ENCODE measurements at regions not wholly inside any gene's neighbourhood (a gene's known extent, or its start where the extent isn't known, plus 50 kb on each side); places are given as distances from the start of the nearest gene placed in this dataset.

GRCh38 chr5:38157024-38157423, 101.3 kb upstream of the EGFLAM start:
- POLR2A ChIA-PET = no interaction called here
- no peaks in the 10 kb centered on the region; the same call in 1 of the 2 replicates for H3K9me3 ChIP-seq (ENCODE audit: control insufficient read depth, insufficient read depth, low read depth, low read length)
- no peak overlapping the region for H3K4me3 ChIP-seq (ENCODE audit: low read depth, low read length)
- H3K36me3 ChIP-seq (ENCODE audit: control insufficient read depth in 2 of 2, insufficient read depth in 1 of 2, low read length in 2 of 2) = no peaks in the 10 kb centered on the region
- no peaks in the 10 kb centered on the region for H3K4me1 ChIP-seq (ENCODE audit: control insufficient read depth, insufficient read depth, low read length)
- TF ChIP-seq TRIM28 (IDR thresholded peaks at IDR 0.05; ENCODE audit: borderline replicate concordance, low read length) (no peak), ZNF654 (tag by site-specific recombination; IDR thresholded peaks at IDR 0.05; ENCODE audit: low read depth) (peak; percentile 4; the same call in 1 of the 2 replicates)
- H3K27ac ChIP-seq (ENCODE audit: extremely low read depth, low read depth, low read length) = no peak overlapping the region
- CTCF ChIA-PET = interaction anchor here (0.7 to 1.3 kb wide), 2 partner anchors 35 to 299 kb away, joined by 3 to 6 read pairs; no protein-coding TSS in a partner anchor

DNA sequence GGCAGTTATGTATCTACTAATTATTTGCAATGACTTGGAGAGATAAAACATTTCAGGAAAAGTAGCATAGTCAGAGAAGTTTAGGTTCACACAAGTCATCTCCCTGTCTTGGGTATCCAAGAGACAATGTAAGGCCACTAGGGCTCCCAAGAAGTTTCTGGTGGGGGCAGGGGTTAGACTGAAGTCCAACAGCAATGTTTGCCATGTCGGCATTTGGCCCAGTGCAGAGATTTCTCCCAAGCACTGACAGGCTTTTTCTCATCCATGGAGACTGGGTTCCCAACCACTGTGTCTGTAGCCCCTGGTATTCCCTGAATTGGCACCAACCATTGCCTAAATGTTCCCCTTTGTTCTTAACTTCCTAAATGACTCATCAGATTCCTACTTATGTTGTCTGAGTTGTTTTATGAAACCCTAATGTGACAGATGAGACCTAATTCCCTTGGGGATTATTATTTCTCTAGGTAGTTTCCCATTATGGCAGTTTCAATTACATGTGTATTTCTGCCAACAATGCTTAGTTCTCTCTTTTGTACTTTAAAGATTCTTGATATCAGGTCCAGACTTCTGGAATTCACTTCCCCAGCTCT, 103.6 kb upstream of the EGFLAM start:
- ChIA-PET POLR2A (no interaction called here), CTCF (no interaction called here)
- Histone ChIP-seq H3K27ac (ENCODE audit: extremely low read depth, low read depth, low read length) (no peak overlapping the region), H3K9me3 (ENCODE audit: control insufficient read depth, insufficient read depth, low read depth, low read length) (no peaks in the 10 kb centered on the region; the same call in 1 of the 2 replicates), H3K4me1 (ENCODE audit: control insufficient read depth, insufficient read depth, low read length) (no peaks in the 10 kb centered on the region), H3K4me3 (ENCODE audit: low read depth, low read length) (no peak overlapping the region), H3K36me3 (ENCODE audit: control insufficient read depth in 2 of 2, insufficient read depth in 1 of 2, low read length in 2 of 2) (no peaks in the 10 kb centered on the region)
- no peak for TF ChIP-seq ZSCAN16 (tag by site-specific recombination; IDR thresholded peaks at IDR 0.05)
- TF ChIP-seq, protein P1, sequence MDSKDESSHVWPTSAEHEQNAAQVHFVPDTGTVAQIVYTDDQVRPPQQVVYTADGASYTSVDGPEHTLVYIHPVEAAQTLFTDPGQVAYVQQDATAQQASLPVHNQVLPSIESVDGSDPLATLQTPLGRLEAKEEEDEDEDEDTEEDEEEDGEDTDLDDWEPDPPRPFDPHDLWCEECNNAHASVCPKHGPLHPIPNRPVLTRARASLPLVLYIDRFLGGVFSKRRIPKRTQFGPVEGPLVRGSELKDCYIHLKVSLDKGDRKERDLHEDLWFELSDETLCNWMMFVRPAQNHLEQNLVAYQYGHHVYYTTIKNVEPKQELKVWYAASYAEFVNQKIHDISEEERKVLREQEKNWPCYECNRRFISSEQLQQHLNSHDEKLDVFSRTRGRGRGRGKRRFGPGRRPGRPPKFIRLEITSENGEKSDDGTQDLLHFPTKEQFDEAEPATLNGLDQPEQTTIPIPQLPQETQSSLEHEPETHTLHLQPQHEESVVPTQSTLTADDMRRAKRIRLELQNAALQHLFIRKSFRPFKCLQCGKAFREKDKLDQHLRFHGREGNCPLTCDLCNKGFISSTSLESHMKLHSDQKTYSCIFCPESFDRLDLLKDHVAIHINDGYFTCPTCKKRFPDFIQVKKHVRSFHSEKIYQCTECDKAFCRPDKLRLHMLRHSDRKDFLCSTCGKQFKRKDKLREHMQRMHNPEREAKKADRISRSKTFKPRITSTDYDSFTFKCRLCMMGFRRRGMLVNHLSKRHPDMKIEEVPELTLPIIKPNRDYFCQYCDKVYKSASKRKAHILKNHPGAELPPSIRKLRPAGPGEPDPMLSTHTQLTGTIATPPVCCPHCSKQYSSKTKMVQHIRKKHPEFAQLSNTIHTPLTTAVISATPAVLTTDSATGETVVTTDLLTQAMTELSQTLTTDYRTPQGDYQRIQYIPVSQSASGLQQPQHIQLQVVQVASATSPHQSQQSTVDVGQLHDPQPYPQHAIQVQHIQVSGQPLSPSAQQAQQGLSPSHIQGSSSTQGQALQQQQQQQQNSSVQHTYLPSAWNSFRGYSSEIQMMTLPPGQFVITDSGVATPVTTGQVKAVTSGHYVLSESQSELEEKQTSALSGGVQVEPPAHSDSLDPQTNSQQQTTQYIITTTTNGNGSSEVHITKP (tag by site-specific recombination; IDR thresholded peaks at IDR 0.05) = 0 out of 2 replicates have a peak, but pooled peaks have one; percentile 14

DNA sequence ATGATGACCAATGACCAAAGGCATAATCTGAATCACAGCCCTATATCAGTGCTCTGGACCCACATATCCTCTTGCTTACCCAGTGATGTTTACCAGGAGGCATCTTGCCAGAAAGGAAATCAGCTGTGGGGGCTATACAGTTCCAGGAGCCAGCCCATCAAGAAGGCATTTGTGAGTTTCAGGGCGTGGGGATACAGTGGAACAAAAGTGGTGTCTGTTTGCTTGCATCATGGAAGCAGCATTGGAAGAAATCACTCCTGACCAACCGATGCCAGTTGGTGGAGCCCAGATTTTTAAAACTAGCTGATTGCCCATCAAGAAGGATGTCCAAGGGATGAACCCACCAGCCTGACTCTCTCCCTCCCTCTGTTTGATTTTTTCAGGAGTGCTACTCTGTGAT, 106.5 kb upstream of the EGFLAM start:
- no peaks in the 10 kb centered on the region for H3K9me3 ChIP-seq (ENCODE audit: control insufficient read depth, insufficient read depth, low read depth, low read length)
- no peak overlapping the region for H3K27ac ChIP-seq (ENCODE audit: extremely low read depth, low read depth, low read length)
- POLR2A ChIA-PET = no interaction called here
- H3K4me1 ChIP-seq (ENCODE audit: control insufficient read depth, insufficient read depth, low read length) = no peaks in the 10 kb centered on the region
- H3K4me3 ChIP-seq (ENCODE audit: low read depth, low read length) = no peak overlapping the region
- CTCF ChIA-PET = no interaction called here
- no peaks in the 10 kb centered on the region for H3K36me3 ChIP-seq (ENCODE audit: control insufficient read depth in 2 of 2, insufficient read depth in 1 of 2, low read length in 2 of 2)
- TF ChIP-seq ZSCAN16 (tag by site-specific recombination; IDR thresholded peaks at IDR 0.05) (no peak), ZNF776 (tag by site-specific recombination; IDR thresholded peaks at IDR 0.05; ENCODE audit: borderline replicate concordance) (no peak), ZIC2 (tag by site-specific recombination; IDR thresholded peaks at IDR 0.05) (no peak), YY1 (tag by site-specific recombination; IDR thresholded peaks at IDR 0.05) (no peak), OSR2 (tag by site-specific recombination; IDR thresholded peaks at IDR 0.05) (no peak), ZNF433 (tag by site-specific recombination; IDR thresholded peaks at IDR 0.05; ENCODE audit: low read depth) (no peak), ZNF266 (tag by site-specific recombination; IDR thresholded peaks at IDR 0.05; ENCODE audit: low read depth) (no peak), ZNF623 (tag by site-specific recombination; IDR thresholded peaks at IDR 0.05) (no peak), ZNF133 (tag by site-specific recombination; IDR thresholded peaks at IDR 0.05) (no peak), SETDB1 (IDR thresholded peaks at IDR 0.05; ENCODE audit: insufficient read length, low read length) (no peak), ZNF561 (tag by site-specific recombination; IDR thresholded peaks at IDR 0.05; ENCODE audit: borderline replicate concordance) (no peak), ZNF10 (tag by site-specific recombination; IDR thresholded peaks at IDR 0.05) (no peak), ZNF391 (tag by site-specific recombination; IDR thresholded peaks at IDR 0.05; ENCODE audit: borderline replicate concordance, low read depth) (no peak)
- TF ChIP-seq, protein P2, sequence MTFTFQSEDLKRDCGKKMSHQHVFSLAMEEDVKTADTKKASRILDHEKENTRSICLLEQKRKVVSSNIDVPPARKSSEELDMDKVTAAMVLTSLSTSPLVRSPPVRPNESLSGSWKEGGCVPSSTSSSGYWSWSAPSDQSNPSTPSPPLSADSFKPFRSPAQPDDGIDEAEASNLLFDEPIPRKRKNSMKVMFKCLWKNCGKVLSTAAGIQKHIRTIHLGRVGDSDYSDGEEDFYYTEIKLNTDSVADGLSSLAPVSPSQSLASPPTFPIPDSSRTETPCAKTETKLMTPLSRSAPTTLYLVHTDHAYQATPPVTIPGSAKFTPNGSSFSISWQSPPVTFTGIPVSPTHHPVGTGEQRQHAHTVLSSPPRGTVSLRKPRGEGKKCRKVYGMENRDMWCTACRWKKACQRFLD (tag by site-specific recombination; IDR thresholded peaks at IDR 0.05) = no peak

Data from HEK293 (cell line).